Skeletal muscle tissue (tissue), 3 donors: ENCODE measurements at regions not wholly inside any gene's neighbourhood (a gene's known extent, or its start where the extent isn't known, plus 50 kb on each side); places are given as distances from the start of the nearest gene placed in this dataset.

ENCODE experiments used
- H3K27ac ChIP-seq: one replicate; pipeline ENCODE4 v1.7.0; 2013; ENCODE audit warnings: mild to moderate bottlenecking, low read depth, low read length, inconsistent platforms
- H3K27me3 ChIP-seq, 3 donors: one replicate each; pipeline ENCODE4 v1.7.0; 2013; ENCODE audit warnings: low read length in 3 of 3; ENCODE audit not compliant: control insufficient read depth in 3 of 3, insufficient read depth in 3 of 3
- H3K36me3 ChIP-seq, 3 donors: one replicate each; pipeline ENCODE4 v1.7.0; 2013; ENCODE audit warnings: low read length in 3 of 3; ENCODE audit not compliant: control insufficient read depth in 3 of 3, insufficient read depth in 3 of 3
- H3K4me1 ChIP-seq, 3 donors: one replicate each; pipeline ENCODE4 v1.7.0; 2013; ENCODE audit warnings: low read length in 3 of 3, mild to moderate bottlenecking in 3 of 3; ENCODE audit not compliant: control insufficient read depth in 3 of 3, insufficient read depth in 3 of 3
- H3K4me3 ChIP-seq, 3 donors: one replicate each; pipeline ENCODE4 v1.7.0; 2013; ENCODE audit warnings: low read length in 3 of 3
- H3K9ac ChIP-seq, 3 donors: one replicate each; pipeline ENCODE4 v1.7.0; 2013; ENCODE audit warnings: low read length in 3 of 3, mild to moderate bottlenecking in 3 of 3, moderate library complexity in 2 of 3, low read depth in 1 of 3
- H3K9me3 ChIP-seq, 3 donors: one replicate each; pipeline ENCODE4 v1.7.0; 2013; ENCODE audit warnings: low read length in 3 of 3; ENCODE audit not compliant: control insufficient read depth in 3 of 3
- donor health status: Osteomylitis.

DNA sequence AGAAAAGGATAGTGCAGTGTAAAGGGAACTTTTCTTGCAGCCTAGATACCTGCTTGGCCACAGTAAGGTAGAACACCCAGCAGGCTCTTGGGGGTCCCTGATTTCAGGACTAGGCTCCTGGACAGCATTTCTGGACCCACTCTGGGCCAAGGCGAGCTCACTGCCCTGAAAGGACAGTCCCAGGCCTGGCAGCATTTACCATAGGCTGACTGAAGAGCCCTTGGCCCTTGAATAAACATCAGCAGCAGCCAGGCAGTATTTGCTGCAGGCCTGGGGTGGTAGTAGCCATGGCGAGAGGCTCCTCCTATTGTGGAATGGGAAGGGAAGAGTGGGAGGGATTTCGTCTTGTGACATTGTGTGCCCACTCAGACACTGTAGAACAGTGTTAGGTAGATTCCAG, 529.2 kb downstream of the TUSC7 start:
- no peaks in the 10 kb centered on the region for H3K4me1 ChIP-seq
- no peaks in the 10 kb centered on the region for H3K27me3 ChIP-seq
- H3K9ac ChIP-seq: no peak overlapping the region
- H3K36me3 ChIP-seq: no peaks in the 10 kb centered on the region
- no peak overlapping the region for H3K27ac ChIP-seq
- H3K9me3 ChIP-seq: no peaks in the 10 kb centered on the region
- H3K4me3 ChIP-seq: no peak overlapping the region

DNA sequence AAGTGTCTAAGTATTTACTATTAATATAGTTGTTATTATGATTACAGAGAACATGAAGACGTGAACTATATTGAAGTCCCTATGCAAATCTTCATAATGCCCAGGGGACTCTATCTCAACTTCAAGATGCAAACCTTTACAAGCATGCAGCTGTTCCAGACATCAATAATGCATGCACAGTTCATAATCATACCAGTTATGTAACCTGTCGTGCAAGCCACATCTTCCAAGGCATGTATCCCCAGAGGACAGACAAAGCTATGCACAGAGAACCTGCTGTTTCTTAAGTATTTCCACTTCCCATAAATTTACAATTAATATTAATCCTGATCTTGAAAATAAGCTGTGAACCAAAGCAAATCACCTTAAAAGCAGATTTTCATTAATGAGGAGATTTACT, 534.1 kb downstream of the TUSC7 start:
- H3K4me1 ChIP-seq: no peaks in the 10 kb centered on the region
- H3K9me3 ChIP-seq: no peaks in the 10 kb centered on the region
- H3K27me3 ChIP-seq: no peaks in the 10 kb centered on the region
- no peak overlapping the region for H3K27ac ChIP-seq
- no peak overlapping the region for H3K4me3 ChIP-seq
- H3K9ac ChIP-seq: no peak overlapping the region
- H3K36me3 ChIP-seq: no peaks in the 10 kb centered on the region

DNA sequence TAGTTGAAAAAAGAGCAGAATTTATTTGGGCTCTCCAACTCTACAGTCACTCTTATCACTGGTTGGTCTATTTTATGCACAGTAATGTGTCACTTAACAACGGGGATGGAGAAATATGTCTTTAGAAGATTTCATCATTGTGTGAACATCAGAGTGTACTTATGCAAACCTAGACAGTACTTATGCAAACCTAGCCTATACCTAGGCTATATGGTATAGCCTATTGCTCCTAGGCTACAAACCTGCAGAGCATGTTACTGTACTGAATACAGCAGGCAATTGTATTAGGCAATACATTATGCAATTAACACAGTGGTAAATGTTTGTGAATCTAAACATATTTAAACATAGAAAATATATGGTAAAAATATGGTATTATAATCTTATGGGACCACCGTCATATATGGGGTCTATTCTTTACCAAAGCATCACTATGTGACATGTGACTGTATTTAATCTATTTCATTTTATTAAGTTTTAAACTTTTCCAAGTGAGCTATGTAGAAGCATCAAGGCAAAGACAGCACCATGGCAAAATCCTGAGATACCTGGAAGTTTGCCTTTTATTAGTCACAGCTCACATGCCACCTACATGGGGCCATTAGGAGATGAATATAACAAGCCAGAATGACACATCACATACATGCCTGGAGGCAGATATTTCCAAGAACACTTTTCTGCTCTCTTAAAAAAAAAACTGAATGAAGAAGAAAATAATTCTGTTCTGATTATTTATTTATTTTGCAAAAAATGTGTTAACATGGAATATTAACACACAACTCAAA, 537.4 kb downstream of the TUSC7 start:
- no peak overlapping the region for H3K4me3 ChIP-seq
- no peaks in the 10 kb centered on the region for H3K36me3 ChIP-seq
- no peaks in the 10 kb centered on the region for H3K27me3 ChIP-seq
- no peaks in the 10 kb centered on the region for H3K4me1 ChIP-seq
- H3K9me3 ChIP-seq: no peaks in the 10 kb centered on the region
- no peak overlapping the region for H3K27ac ChIP-seq
- H3K9ac ChIP-seq: no peak overlapping the region

DNA sequence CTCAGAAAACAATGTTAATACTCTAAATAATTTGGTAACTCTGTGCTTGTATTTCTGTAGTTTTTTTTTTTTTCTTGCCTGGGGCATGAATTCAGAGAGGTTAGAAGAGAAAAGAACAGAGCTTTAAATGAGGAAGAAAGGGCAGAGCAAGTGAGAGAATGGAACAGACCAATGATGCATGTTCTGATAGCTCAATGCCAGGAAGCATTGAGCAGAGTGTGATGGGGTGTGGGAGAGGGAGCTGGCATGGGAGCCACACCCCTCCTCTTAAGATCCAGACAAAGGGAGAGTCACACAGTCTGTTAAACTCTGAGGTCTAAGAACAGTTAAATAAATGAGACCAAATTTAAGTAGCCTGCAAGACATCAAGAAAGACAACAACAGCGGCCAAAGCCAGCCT, 538.6 kb downstream of the TUSC7 start:
- Histone ChIP-seq H3K36me3 (no peaks in the 10 kb centered on the region), H3K4me3 (no peak overlapping the region), H3K27ac (no peak overlapping the region), H3K4me1 (no peaks in the 10 kb centered on the region), H3K27me3 (no peaks in the 10 kb centered on the region), H3K9me3 (no peaks in the 10 kb centered on the region), H3K9ac (no peak overlapping the region)

DNA sequence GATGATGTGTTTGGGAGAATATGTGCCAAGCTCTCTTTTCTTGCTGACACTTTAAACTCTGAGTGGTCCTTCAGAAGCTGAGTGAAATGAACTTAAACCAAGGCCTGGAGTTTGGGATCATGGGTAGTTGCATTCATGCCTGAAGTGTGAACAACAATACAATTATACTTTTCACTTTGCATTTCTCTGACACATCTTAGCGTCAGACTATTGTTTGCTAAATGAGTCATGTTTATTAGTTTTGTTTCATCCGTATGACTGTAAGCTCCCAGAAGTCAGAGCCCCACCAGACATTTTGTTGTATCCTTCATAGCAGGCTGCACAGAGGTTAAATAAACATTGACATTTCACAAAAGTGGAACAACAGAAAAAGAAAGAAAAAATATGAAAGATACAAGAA, 542.6 kb downstream of the TUSC7 start:
- no peaks in the 10 kb centered on the region for H3K4me1 ChIP-seq

DNA sequence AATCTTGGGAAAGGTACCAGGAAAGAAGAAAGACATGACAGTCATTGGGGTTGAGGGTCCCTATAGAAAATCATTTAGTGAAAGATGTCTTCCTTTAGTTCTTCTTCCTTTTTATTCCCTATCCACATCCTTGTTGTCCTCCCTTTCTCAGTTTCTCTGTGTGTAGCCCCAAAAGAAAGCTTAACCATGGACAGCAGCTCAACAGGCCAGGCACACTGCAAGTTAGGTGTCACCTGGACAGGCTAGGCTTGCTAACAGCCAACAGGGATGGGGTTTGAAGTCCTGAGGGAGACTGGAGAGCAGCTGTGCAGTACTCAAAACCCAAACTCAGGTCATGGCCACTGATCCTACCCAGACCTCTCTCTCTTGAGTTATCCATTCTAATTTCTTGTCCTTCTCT, 543.1 kb downstream of the TUSC7 start:
- Histone ChIP-seq H3K27ac (no peak overlapping the region), H3K9me3 (no peaks in the 10 kb centered on the region), H3K27me3 (no peaks in the 10 kb centered on the region), H3K4me1 (no peaks in the 10 kb centered on the region), H3K36me3 (no peaks in the 10 kb centered on the region), H3K4me3 (no peak overlapping the region), H3K9ac (no peak overlapping the region)

More for the DNA sequence above, 542.6 kb downstream of the TUSC7 start:
- no peak overlapping the region for H3K9ac ChIP-seq
- H3K9me3 ChIP-seq: no peaks in the 10 kb centered on the region
- no peaks in the 10 kb centered on the region for H3K27me3 ChIP-seq
- H3K36me3 ChIP-seq: no peaks in the 10 kb centered on the region
- no peak overlapping the region for H3K4me3 ChIP-seq
- no peak overlapping the region for H3K27ac ChIP-seq

DNA sequence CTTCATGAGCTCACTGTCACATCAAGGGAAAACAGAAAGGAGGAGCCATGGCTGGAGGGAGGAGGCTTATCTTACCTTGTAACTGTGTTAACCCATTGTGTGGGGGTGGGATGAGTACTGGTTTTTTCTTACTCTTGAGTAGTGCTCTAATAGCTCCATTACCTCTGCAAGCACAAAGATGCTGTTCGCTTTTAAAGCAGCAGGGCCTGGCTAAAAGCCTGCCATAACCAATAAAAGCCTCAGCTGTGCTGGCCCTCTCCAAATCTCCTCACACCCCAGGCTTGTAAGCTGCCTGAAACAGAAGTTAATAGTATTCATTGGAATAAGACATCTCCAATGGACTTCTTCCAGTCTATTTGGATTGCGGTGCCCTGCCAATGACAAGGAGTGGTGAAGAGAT, 544.1 kb downstream of the TUSC7 start:
- Histone ChIP-seq H3K9me3 (no peaks in the 10 kb centered on the region), H3K4me3 (no peak overlapping the region), H3K4me1 (no peaks in the 10 kb centered on the region), H3K27ac (no peak overlapping the region), H3K36me3 (no peaks in the 10 kb centered on the region), H3K27me3 (no peaks in the 10 kb centered on the region), H3K9ac (no peak overlapping the region)

DNA sequence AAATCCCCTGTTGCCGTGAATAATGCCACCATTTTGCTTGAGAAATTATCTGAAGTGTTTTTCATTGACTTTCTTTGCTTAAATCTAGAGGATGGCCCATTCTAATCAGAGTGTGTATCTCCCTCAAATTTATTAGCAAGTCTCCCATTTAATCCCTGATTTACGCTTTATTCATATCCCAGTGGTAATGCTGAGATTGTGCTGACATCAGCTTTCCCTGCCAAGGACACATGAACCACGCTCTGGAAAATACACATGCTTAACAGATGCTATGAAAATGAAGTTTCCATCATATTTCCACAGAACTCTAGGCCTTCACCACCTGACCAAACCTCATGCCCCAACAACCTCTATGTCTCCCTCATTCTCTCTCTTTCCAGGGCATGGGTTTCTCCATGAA, 545.4 kb downstream of the TUSC7 start:
- no peaks in the 10 kb centered on the region for H3K36me3 ChIP-seq
- H3K4me3 ChIP-seq: no peak overlapping the region
- no peak overlapping the region for H3K27ac ChIP-seq
- no peaks in the 10 kb centered on the region for H3K27me3 ChIP-seq
- H3K9me3 ChIP-seq: no peaks in the 10 kb centered on the region
- H3K4me1 ChIP-seq: no peaks in the 10 kb centered on the region
- H3K9ac ChIP-seq: no peak overlapping the region

DNA sequence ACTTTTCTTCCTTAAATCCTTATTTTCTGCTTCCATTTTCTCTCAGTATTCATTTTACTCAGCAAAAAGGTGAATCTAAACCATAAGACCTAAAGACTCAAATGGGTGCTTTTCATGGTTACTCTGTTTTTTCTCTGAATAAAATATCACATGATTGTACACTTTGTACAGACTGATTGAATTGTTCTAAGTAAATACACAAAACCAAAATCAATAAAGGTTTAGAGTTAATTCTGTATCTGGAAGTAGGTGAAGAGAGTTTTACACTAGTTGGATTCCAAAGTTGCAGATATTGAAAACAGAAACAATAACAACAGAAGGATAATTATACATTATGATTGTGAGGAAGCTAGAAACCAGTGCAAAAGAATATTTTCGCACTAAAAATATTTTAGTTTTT, 546.2 kb downstream of the TUSC7 start:
- Histone ChIP-seq H3K27ac (no peak overlapping the region), H3K9me3 (no peaks in the 10 kb centered on the region), H3K36me3 (no peaks in the 10 kb centered on the region)

DNA sequence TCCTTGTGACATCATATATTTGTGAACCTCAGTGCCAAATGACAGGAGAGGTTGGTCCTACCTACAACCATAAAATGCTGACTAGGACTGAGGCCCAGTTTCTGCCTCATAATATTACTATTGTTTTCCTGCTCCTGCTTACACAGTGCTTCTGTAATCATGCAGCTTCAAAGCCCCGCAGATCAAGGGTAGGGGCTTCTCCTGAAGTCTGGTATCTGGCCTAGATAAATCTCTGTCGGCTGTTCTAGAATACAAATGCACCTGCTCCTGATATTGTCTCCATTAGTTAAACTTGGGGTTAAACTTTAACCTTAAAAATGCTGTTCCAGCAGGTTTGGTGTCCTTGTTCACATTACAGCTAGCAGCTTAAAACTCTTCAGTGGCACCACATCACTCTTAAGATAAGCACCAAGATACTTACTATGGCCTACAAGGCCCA, 552.4 kb downstream of the TUSC7 start:
- no peaks in the 10 kb centered on the region for H3K9me3 ChIP-seq
- H3K27me3 ChIP-seq: no peaks in the 10 kb centered on the region
- H3K27ac ChIP-seq: no peak overlapping the region
- H3K36me3 ChIP-seq: no peaks in the 10 kb centered on the region
- no peak overlapping the region for H3K9ac ChIP-seq
- H3K4me1 ChIP-seq: no peaks in the 10 kb centered on the region
- no peak overlapping the region for H3K4me3 ChIP-seq

More for the DNA sequence above, 546.2 kb downstream of the TUSC7 start:
- Histone ChIP-seq H3K27me3 (no peaks in the 10 kb centered on the region), H3K4me1 (no peaks in the 10 kb centered on the region), H3K4me3 (no peak overlapping the region), H3K9ac (no peak overlapping the region)
